Dedifferentiated amniotic fluid mesenchymal stem cell (primary cell): ENCODE measurements at regions not wholly inside any gene's neighbourhood (a gene's known extent, or its start where the extent isn't known, plus 50 kb on each side); places are given as distances from the start of the nearest gene placed in this dataset.
"Not testable (repeated sequence)": the region's sequence is repeated elsewhere in the genome, so short reads cannot be mapped to it uniquely, and the experiment has no call there.

ENCODE experiments used
- DNase-seq: peaks from one replicate; pipeline ENCODE4 v3.0.0-alpha.2; 2016; ENCODE audit errors: extremely low spot score

DNA sequence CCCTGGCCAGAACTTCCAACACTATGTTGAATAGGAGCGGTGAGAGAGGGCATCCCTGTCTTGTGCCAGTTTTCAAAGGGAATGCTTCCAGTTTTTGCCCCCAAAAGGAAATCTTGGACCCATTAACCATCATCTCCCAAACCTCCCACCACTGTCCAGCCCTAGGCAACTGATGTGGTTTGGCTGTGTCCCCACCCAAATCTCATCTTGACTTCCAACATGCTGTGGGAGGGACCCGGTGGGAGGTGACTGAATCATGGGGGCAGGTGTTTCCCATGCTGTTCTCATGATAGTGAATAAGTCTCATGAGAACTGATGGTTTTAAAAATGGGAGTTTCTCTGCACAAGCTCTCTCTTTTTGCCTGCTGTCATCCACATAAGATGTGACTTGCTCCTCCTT lies 119.1 kb upstream of the RMDN2 start:
- not testable (repeated sequence) for DNase-seq

DNA sequence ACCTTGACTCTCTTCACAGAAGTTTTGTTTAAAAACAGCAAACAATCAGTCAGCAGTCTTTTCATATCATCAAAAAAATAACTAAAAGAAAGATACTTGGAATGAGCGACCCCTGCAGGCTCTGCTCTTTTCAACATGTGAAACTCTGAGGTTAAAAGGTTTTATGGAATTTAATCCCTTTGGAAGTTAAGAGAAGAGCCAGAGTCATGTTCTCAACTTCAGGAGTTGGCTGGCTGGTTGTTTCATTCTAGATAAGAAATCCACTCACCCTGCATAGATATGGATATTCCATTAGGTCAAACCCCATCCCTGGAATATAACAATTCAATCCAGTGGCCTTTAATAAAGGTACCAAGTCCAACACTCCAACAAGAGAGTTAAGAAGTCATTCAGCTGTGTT lies 115.6 kb upstream of the RMDN2 start:
- DNase-seq: peak; percentile 69

DNA sequence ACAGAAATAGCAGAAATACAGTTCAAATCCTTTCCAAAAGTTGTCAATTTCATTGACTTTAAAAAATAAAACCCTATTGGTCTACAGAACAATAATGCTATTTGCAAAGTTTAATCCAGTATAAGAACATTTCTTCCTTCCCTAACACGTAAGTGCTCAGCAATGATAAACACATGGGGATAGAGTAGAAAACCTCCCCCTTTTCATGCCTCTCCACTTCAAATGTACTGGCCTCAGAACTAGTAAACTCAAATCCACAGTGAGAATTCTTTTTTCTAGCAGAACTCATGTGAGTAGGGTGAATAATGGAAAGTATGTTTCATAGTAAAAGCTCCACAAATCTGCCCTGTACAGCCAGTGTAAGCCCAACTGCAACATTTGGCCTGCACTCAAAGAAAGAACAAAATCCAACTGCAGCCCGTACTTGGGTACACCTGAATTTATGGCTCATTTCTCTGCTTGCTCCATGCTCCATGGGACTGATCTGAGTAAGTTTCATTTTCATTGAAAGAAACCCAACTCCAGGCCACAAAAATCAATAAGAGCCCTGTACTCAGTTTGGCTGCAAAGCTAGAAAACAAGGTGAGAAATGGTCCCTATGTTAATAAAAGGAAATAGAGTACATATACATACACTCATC lies 115.0 kb upstream of the RMDN2 start:
- no peak for DNase-seq

DNA sequence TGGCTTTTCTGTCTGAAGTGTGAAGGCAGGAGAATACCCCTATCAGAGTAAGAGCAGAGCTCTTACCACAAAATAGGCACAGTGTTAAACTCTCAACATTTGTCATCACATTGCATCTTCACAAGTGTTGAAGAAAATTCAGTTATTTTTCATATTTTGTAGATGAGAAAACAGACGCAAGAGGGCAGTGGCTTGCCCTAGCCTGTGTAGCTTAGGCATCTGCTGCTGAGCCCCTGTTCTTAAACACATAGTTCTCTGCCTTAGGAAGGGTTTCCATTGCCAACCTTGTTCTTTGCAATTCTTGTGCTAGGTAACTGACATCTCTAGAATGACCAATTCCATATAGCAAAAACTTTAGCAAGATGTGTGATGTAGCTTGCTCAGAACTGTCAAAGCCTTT lies 112.7 kb upstream of the RMDN2 start:
- no peak for DNase-seq

DNA sequence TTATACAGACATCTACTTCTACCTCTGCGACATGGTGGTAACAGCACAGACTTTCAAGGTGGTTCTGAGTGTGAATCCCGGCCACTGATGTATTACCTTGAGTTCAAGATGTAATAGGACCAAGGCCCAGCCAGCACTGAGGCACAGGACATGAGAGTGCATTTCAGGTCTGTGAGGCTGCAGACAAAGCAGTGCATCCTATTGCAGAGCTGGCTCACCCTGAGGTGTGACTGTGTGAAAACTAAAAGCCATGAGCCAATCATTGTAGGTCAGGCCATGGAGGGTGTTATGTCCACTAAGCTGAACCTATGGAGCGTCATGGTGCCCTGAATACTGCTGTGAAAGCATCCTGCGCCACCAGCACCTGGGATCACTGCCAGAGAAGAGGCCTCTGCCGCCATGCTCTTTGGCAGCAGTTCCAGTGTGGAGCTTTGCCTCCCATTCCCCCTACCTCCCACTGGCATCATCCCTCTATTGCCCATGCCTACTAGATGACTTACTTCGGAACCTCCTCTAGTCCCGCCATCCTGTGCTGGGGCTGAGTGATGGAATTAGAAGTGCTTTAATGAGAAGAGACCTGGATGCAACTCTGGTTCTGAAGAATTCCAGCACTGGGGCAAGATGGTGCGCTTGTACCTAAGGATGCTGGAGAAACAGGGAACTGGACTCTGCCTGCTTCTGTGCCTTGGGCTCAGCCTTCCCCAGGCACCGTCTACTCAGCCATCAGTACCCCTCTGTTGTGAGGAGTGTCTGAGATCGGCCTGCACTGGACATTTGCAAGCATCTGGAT lies 112.0 kb upstream of the RMDN2 start:
- no peak for DNase-seq

DNA sequence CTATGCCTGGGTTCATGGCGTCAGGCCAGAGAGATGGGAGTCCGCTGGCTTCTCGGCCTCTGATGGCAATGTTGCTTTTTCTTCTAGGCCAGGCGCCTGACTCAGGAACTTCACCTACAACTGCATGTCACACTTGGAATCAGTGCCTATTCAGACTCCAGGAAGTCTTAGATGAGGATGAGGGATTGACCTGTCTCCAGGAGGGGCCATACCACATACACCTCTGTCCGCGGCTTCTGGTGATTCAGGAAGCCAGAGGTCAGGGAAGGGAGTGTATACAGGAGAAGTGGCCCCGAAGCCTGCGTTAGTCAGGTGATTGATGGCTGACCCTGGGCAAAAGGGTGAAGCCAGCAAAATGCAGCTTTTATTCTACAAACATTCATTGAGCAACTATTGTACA lies 109.1 kb upstream of the RMDN2 start:
- DNase-seq: no peak

DNA sequence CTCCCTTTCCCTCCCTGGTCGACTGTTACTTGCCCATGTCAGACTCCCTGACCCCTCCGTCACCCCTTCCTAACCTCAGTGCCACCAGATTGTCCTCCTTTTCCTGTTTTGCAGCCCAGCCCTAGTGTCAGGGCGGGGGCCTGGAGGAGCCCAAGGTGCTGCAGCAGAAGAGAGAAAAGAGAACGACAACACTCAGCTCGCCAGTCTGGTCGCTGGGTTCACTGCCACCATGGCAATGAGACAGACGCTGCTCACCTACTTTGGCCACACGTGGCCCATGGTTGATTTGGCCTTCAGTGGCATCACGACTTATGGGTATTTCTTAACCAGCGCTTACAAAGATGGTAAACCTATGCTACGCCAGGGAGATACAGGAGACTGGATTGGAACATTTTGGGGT lies 108.4 kb upstream of the RMDN2 start:
- DNase-seq: no peak

DNA sequence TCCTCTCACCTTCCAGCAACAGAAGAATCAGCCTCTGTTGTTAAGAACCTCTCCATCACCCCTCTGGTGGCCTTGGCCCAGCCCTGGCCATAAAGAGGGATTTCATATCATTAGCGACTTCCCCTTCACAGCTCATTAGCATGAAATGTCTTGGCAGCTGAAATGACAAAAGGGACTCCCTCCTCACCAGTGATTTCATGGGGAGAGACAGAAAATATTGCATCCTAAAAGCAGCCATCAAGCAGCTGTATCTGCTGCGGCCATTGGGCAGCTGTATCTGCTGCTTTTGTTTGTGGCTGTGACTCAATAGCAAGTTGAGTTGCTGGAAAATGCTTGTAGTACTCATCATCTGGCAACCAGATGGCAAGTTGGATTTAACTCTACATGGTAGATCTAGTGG lies 105.9 kb upstream of the RMDN2 start:
- peak; percentile 55 for DNase-seq

DNA sequence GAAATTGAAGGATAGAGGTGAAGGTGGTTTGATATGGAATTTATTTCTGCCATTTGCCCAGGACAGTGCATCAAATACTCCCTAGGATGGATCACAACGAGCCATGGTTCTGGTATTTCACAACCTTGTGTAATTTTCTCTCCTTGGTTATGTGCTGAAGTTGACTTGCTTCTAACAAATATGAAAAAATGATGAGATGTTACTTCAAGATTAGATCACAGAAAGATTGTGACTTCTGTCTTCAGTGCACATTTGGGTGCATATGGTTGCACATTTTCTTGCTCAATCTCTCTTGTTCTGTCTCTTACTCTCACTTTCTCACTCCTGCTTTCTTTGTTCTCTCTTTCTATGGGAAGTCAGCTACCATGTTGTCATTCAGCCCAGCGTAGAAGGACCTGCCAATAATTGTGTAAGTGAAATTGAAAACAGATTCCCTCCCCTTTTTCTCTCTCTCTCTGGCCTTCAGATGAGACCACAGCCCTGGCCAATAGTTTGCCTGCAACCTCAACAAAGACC lies 104.6 kb upstream of the RMDN2 start:
- no peak for DNase-seq

DNA sequence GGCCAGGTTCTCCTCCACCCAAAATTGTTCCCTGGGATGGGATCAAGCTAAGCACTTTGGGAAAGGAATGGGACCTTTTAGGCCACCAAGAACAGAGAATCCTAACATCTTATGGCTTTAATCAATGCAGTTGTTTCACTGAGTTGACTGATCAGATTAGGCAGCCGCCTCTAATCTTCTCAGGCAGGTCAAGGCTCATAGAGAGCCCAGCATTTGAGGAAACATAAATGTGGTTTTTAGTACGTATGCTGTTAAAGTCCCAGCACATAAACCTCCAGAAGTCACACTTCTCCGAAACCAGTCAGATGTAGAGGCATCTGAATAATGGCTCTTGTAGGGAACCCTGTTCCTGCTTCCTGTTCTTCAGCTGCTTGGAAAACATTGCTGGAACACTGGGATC lies 99.5 kb upstream of the RMDN2 start:
- no peak for DNase-seq

DNA sequence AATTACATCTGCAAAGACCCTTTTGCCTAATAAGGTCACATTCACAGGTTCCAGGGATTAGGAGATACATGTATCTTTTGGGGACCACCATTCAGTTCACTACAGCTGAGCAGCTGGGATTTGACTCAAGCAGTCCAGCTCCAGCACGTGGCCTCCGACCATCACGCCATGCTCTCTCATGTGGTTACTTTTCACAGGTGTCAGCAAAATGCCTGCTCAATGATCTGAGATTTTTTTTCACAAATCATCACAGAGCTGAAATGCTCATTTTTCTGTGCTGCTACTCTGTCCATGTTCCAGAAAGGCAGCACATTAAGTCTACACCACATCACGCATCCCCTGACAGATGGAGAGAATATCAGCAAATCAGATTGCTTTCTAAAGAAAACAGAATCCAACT lies 98.5 kb upstream of the RMDN2 start:
- DNase-seq: no peak

DNA sequence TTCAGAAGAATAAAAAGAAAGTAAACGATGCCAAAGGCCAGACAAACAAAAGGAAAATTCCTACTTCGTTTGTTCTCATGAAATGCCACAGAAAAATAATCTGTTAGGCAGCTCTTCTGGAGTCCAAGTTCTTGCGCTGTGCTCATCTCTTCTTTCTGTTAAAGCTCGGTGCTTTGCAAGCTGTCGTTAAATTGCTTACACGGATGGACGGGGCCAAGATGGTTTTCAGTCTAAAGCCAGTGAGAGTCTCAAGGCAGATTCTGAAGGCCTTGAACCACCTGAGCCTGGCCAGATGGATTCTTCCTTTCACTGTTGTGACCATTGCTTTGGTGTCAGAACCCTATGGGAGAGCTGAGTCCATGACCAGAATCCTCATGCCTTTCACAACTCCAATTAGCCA lies 97.6 kb upstream of the RMDN2 start:
- DNase-seq: no peak

DNA sequence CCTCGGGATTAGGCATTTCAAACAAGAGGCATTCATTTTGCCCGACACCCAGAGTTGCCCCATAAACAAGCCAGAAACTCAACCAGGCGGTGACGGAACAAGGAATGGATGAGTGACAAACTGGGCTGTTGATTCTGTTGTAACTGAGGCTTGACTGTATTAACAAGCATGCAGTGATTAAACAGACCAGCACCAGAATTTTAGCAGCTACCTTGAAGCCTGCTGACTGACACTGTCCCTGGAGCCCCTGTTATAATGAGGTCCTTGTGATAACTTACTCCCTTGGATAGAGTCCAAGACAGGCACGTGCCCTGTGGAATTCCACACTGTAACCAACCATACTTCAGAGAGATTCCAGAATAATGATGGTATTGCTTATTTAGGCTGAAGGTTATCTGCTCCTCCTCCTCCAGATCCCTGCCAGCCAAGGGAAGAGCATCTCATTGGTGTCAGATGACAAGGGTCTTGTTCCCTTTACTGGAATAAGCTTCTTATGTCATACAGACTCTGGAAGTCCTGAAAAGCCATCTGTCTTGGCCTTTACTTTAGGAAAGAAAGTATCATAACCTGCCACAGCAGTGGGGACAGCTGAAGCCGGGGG lies 97.1 kb upstream of the RMDN2 start:
- peak; percentile 57 for DNase-seq

DNA sequence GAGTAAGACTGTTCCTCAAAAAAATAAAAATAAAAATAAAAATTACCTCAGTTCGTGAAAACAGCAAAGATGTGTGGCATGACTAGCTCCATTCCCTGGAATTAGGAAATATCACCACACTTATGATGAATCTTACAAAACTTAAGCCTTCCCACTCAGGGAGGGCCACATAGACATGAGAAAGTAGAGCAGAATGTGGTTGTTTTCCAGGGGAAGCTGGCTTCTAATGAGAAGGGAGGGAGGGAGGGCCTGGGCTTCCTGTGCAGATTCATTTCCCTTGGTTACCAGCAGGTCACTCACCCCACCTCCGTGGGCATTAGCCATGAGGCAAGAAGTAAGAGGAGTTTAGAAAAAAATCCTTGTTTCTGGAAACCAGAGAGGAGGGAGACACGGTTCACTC lies 95.9 kb upstream of the RMDN2 start:
- DNase-seq: peak; percentile 93

DNA sequence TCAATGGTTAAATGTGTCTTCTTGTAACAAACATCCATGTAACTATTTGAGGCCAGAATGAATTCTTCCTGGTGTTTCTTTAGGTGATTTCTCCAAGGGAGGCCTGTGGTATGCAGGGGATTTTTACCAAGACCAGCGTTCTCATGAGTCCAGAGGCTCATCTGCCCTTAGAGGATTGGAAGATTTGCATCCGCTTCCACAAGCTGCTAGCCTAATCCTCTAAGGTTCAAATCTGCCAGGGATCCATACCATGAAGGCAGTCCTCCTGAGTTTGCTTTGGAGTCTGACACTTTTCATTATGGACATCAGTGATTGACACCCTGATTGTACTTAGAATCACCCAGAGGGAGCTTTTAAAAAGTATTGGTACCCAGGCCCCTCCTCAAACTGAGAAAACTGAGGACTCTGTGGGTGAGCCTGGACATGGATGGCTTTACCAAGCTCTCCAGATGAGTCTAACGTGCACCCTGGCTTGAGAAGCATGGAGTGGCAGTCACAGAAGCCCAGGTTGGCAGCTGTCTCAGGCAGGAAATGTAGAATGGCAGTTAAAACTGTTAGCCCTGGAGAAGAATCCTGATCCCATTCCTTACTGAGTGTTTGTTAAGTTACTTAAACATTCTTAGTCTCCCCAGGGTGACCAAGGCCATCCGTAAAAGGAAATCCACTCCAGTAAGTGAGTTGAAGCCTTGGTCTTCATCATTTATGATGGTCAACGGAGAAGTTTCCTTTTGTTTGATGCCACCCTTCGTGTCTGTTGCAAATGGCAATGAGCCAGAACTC lies 95.3 kb upstream of the RMDN2 start:
- DNase-seq: no peak

DNA sequence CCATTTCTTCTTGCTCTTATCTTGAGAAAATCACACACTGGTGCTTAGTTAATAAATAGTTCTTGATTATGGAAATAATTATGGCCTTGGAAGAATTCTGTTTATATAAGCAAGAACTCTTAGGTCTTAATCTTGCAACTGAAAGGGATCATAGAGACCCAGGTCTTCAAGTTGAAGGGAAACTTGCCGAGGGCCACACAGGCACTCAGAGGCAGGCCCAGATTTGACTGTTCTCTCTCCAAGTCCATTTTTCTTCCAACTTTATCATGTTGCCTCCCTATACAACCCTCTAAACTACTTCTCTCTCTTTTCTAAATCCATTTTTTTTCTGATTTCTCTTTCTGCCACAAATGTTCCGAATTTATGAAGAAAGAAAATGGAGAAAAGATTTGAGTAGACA lies 94.5 kb upstream of the RMDN2 start:
- no peak for DNase-seq

DNA sequence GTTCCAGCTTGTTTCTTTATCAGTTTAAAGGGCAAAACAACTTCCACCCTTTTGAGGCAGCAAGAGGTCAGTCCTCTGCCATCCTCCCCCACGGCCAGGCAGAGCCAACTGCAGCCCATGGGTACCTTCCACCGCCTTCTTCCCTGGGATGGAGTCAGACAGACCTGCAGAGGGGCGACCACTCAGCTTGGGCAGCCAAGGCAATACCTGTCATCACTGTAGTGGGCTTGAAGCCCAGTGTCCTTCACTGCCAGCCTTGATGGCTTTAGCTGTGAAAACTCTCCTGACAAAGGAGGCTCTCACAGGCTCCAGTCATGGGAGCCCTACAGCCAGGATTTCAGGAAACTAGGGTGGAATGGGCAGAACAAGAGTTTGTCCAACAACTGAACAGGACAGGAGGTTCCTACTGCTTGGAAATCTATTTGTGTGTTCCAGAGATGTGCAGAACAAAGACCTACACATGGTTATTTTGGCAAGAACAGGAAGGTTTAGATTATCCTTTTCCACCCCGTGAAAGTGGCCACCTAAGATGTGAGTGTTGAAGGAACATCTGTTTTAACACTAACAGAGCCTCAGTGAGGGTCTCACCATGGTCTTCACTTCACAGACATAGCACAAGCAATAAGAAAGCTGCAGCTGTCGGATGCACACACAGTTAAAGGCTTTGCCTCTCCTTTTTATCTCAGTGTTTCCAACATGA lies 93.9 kb upstream of the RMDN2 start:
- no peak for DNase-seq

DNA sequence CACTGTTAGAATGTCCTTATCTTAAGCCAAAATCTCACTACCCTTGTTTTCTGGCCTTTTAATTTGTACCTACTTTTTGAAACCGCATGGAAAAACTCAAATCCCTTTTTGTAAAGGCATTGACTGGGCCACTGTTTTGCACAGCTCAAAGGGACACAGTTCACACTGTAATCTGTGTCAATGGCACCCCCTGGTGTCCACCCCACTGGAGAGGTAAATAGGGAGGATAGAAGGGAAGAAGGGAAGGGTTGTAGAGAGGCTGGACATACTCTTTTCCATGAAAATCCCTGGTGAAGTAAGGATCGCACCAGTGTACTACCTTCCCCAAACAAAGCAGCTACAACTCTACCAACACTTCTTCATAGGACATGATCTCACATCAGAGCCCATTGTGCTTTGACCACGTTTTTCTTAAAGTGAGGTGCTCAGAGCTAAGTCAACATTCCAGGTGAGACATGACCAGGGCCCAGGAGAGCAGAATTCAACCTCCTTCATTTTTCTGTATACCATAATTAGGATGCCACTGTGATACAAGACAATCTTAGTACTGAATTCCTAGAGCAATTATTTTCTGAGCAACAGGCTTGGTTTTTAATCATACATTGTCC lies 92.4 kb upstream of the RMDN2 start:
- DNase-seq: peak; percentile 89

DNA sequence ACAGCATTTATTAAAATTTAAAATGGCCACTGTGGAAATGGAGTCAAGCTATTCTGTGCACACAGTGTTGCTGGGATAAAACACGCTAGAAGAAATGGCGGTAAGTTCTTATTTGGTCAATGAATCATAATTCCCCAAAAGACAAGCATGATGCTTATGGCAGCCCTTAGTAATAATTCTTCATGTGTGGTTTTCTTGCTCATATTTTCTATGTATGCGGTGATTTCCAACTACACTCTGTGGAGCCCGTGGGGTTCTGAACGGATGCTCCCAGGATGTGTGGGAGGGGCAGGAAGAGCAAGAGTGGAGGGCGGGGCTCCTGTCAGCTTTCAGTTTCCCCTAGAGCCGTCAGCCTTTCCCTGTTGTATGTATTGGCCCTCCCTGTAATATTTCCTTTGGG lies 91.7 kb upstream of the RMDN2 start:
- no peak for DNase-seq

DNA sequence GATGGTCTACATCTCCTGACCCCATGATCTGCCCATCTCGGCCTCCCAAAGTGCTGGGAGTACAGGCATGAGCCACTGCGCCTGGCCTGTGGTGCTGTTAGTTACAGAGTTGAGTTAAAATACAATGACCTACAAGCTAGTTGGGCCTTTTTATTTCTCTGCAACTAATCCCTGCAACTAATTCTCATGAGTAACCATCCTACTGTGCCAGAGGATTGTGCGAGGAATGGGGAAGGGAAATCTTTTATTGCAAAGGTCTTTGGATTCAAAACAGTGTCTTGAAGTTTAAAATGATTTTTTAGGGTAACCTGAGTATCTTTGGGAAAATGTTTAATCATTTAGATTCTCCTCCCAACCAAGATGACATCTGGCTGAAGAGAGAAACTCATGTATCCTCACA lies 88.8 kb upstream of the RMDN2 start:
- DNase-seq: no peak

DNA sequence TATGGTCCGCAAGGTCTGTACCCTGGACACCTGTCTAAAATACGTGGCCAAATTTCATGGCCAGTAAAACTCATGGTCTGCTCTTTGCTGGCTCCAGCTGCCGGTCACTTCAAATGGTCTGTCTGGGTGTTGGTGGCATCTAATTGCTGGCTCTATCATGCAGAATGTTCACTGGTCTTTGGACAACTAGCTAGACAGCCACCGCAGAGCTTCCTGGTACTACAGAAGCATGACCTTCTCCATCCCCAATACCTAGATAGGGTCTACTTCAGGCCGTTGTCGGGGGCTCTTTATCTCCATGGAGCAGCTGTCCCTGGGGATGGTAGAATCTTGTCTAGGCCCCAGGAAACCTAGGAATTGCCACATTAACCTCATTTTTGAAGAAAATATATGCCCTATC lies 88.4 kb upstream of the RMDN2 start:
- DNase-seq: no peak
